NCI-H345 treated with DMSO at 0.1 percent for 48 hours (cell line): ENCODE measurements at regions not wholly inside any gene's neighbourhood (a gene's known extent, or its start where the extent isn't known, plus 50 kb on each side); places are given as distances from the start of the nearest gene placed in this dataset.
"Not testable (repeated sequence)": the region's sequence is repeated elsewhere in the genome, so short reads cannot be mapped to it uniquely, and the experiment has no call there.

Source experiments
- DNase-seq: peaks from one replicate; lab custom pipeline; 2025; ENCODE audit not compliant: unreplicated experiment; lab: John Stamatoyannopoulos, UW

- DNase-seq: no peak
These were observed 288.5 kb downstream of the USP46 start for GRCh38 chr4:52370576-52370975.

DNA sequence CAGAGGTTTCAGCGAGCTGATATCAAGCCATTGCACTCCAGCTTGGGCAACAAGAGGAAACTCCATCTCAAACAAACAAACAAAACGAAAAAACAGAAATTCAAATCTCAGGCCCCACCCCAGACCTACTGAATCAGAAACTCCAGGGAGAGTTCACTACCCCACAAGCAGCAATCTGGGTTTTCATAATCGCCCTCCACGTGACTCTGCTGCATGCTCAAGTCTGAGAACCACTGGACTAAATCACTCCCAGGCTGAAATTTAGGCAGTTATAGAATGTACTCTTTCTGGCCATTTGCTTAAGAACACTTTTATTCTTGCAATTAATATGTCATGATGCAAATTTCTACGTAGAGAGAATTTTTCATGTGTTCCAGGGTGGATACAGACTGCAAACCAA lies 287.3 kb downstream of the USP46 start:
- DNase-seq: no peak

DNA sequence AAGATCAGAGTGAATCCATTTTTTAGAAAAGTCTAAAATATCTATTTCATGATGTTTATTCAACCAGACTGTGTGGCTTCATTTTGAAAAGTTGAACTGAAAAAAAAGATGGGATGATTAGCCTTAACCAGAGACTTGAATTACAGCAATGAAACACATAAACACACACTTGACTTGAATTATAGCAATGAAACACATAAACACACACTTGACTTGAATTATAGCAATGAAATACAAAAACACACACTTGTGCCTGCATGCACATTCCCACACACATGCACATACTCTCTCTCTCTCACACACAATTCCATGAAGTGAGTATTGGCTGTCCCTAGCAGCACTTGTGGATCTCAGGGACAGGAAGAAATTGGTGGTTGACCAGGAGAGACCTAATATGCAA lies 286.8 kb downstream of the USP46 start:
- DNase-seq: no peak

- DNase-seq: no peak
These were observed 286.4 kb downstream of the USP46 start for GRCh38 chr4:52372747-52373146.

DNA sequence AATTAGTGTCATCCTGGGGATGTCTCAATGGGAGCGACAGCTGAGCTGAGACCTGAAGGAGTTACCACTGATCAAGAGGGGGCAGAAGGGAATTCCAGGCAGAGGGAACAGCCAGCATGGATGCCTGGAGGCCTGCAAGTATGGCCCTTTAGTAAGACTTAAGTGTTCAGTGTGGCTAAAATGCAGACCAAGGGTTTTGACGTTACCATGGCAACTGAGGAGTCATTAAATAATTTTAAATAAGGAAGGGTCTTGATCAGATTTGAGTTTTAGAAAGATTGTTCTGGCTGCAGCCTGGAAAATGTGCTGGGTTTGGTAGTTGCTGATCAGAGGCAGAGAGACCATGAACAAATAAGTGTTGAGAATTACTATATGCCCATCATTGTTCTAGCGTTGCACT lies 285.5 kb downstream of the USP46 start:
- no peak for DNase-seq

GRCh38 chr4:52374877-52375276 lies 284.2 kb downstream of the USP46 start:
- no peak for DNase-seq

DNA sequence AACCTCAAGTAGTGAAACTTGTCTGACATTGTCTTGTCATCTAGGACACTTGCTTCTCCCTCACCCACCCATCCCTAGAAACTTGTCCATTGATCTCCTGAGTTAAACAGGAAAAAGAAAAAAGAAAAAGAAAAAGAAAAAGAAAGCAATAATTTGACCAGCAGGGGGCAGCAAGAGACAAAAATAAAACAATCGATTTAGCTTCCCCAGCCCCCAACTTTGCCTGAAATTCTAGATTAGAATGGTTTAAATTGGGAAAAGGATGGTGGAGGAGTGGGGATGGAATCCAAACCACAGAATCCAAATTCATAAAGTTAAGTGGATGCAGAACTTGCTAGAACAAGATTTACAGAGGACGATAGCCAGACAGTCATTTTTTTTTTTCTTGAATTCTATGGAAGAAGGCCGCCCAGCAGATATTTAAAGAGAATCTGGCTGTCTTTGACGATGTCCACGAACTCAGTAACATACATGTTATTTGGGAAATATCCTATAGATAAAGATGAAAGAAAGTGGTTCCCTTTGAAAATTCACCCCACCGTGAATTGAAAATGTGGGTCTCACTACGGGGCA lies 282.9 kb downstream of the USP46 start:
- DNase-seq: peak; percentile 48

GRCh38 chr4:52377563-52377962 lies 281.5 kb downstream of the USP46 start:
- DNase-seq: no peak

DNA sequence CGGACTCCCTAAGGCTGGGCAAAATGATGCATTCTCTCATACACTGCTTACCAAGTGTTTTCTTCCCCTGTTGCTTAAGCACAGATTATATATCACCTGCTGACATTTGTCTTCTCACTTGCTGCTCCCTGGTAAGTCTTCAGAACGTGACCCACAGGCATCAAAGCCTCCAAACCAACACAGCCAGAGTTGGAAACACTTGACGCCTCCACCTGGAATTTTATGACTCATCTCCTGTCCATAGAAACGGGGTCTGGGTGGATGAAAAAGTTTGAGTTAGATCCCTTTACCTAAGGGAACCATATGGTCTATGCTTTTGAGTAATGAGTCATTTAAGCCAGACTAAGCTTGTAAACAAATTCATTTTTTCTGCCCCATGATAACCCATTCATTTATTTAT lies 251.6 kb downstream of the USP46 start:
- no peak for DNase-seq

DNA sequence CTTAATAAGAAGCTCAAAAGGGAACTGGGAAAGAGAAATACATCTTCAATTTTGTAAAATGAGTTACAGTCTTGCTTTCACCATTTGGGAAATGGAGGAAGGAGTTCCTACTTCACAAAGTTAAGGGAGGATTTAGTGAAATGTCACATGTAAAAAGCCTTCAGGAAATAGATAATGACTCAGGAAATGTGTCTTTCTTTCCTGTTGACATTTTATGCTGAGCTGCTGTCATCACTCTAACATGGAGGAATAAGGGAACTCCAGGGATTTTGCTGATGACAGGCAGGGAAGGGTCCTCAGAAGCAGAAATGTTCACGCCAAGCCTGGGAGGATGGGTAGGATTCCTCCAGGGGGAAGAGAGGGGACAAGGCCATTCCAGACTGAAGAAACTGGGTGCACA lies 251.1 kb downstream of the USP46 start:
- DNase-seq: no peak

GRCh38 chr4:52408471-52408870 lies 250.6 kb downstream of the USP46 start:
- DNase-seq: no peak

GRCh38 chr4:52409766-52410165 lies 249.3 kb downstream of the USP46 start:
- not testable (repeated sequence) for DNase-seq

DNA sequence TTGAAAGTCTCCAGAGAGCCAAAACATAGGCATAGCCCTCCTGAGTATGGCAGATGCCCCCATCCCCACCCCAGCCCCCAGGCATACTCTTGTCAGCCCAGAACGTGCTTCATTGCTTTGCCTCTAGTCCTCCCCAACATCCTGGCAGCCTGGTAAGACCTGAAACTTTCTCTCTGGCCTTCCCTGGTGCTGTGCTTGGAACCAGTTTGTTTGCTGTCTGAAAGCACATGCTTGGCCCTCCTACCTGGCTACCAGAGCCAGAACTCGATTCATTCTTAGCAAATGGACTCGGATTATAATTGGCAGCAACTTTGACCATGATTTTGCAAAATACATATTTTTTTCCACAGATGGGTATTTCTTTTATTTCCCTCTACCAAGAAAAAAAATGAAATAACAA lies 248.1 kb downstream of the USP46 start:
- DNase-seq: no peak

DNA sequence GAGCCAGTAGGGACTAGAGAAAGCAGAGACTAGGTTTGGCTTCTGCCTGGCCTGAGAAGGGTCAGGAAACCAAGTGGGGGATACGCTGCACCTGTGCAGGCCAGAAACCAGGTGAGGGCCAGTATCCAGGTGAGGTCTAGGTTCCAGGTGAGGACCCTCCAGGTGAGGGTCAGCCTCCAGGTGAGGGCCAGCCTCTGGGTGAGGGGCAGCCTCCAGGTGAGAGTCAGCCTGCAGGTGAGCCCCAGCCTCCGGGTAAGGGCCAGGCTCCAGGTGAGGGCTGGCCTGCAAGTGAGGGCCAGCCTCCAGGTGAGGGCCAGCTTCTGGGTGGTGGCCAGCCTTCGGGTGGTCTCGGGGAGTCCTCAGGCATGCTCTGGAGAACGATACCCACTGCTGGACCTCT lies 238.8 kb downstream of the USP46 start:
- no peak for DNase-seq

GRCh38 chr4:52421811-52422213 lies 237.3 kb downstream of the USP46 start:
- DNase-seq: no peak

- no peak for DNase-seq
These were observed 235.1 kb downstream of the USP46 start for GRCh38 chr4:52423967-52424366.

DNA sequence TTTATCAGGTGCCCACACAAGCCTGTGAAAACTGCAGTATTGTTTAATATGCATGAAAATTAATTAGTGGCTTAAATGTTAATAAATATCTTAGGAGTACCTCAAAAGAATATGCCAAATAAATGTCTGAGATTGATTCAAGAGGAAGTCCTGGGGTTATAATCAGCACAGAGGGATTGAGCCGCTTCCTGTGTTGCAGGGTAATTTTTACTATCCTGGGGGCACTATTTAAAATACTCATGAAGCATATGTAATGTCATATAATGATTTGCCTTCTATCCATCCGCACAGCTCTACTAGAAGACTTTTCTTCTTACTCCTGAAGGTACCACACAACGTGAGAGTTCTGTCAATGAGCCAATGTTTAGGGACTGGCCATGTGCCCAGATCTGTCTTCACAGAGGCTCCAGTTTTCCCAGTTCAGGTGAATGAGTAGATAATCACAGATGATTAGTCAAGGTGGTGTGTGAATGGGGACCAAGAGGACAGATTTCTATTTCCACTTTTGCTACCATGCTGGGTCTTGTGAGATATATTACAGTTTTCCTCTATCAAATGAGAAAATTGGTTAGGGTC lies 233.3 kb downstream of the USP46 start:
- DNase-seq: peak; percentile 6

GRCh38 chr4:52431410-52431809 lies 227.7 kb downstream of the USP46 start:
- DNase-seq: no peak

GRCh38 chr4:52431869-52432268 lies 227.2 kb downstream of the USP46 start:
- no peak for DNase-seq

DNA sequence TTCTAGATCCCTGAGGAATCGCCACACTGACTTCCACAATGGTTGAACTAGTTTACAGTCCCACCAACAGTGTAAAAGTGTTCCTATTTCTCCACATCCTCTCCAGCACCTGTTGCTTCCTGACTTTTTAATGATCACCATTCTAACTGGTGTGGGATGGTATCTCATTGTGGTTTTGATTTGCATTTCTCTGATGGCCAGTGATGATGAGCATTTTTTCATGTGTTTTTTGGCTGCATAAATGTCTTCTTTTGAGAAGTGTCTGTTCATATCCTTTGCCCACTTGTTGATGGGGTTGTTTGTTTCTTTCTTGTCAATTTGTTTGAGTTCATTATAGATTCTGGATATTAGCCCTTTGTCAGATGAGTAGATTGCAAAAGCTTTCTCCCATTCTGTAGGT lies 216.6 kb downstream of the USP46 start:
- not testable (repeated sequence) for DNase-seq

DNA sequence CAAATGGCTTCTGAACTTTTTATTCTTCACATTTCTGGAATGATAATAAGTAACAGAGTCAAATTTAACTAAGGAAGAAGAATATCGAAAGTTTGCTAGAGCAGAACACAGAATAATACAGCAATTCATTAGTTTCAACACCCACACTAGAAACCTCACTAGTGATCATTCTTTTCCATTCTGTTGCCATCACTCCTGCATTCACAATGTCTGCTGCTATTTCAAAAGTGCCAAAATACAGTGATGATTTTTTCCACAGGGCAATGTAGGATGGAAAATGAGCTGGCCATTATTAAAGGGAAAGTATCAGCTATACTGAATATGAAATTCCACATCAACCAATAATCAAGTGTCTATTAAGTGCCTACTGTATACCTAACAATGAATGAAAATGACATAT lies 186.7 kb downstream of the USP46 start:
- no peak for DNase-seq

DNA sequence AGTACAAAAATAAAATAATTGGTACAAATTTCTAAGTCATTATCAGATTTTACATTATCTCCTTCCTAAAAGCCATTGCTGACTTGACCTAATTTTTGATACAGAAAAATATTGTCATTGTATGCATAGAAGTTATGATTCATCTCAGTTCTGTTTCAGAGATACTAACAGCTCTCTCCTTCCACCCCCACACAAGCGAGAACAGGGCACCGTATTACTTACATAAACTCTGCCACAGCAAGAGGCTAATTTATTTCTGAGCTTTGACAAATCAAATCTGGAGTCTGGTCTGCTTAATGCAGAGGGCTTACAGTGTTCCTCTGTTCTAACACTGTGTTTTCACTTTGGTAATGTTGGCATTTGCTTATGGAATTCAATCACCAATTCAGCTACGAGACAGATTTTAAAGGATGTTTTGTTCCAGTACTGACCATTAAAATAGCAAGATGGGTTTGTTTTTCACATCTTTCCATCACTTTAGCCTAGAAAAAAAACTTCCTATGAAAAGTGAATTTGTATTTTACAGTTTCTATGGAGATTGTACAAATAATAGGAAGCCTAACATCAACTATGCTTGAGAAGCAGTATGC lies 181.8 kb downstream of the USP46 start:
- no peak for DNase-seq
